Loucy (cell line): ENCODE measurements at regions not wholly inside any gene's neighbourhood (a gene's known extent, or its start where the extent isn't known, plus 50 kb on each side); places are given as distances from the start of the nearest gene placed in this dataset.

ENCODE experiments used
- H2AFZ ChIP-seq: fragments of 200-600 bp; sonication (generic); 2 replicates; pipeline ENCODE4 v1.6.0; 2016; ENCODE audit warnings: antibody characterized with exemption, mild to moderate bottlenecking, low read length, moderate library complexity
- H3F3A ChIP-seq: fragments of 200-600 bp; 2 replicates; pipeline ENCODE4 v1.6.0; 2016; ENCODE audit warnings: antibody characterized with exemption, low read depth, mild to moderate bottlenecking
- H3K27me3 ChIP-seq: fragments of 200-600 bp; sonication (generic); 2 replicates; pipeline ENCODE4 v1.6.1; 2014; ENCODE audit warnings: low read length, mild to moderate bottlenecking; ENCODE audit not compliant: insufficient read depth, poor library complexity, severe bottlenecking
- H3K36me3 ChIP-seq: fragments of 200-600 bp; sonication (generic); 2 replicates; pipeline ENCODE4 v1.6.1; 2016; ENCODE audit warnings: low read length; ENCODE audit not compliant: insufficient read depth
- H3K4me1 ChIP-seq: fragments of 200-600 bp; sonication (generic); 2 replicates; pipeline ENCODE4 v1.5.1; 2014; ENCODE audit warnings: low read length, mild to moderate bottlenecking; ENCODE audit not compliant: insufficient read depth, poor library complexity, severe bottlenecking
- H3K4me2 ChIP-seq: fragments of 200-600 bp; sonication (generic); 2 replicates; pipeline ENCODE4 v1.6.0; 2014; ENCODE audit warnings: antibody characterized with exemption, low read length, low read depth, mild to moderate bottlenecking; ENCODE audit not compliant: poor library complexity, severe bottlenecking
- H3K4me3 ChIP-seq: fragments of 200-600 bp; sonication (generic); 2 replicates; pipeline ENCODE4 v1.5.1; 2014; ENCODE audit warnings: low read length, mild to moderate bottlenecking, mixed read lengths; ENCODE audit not compliant: poor library complexity, severe bottlenecking
- H3K79me2 ChIP-seq: fragments of 200-600 bp; sonication (generic); 2 replicates; pipeline ENCODE4 v1.6.1; 2014; ENCODE audit warnings: low read length; ENCODE audit not compliant: insufficient read depth
- H3K9ac ChIP-seq: fragments of 200-600 bp; sonication (generic); 2 replicates; pipeline ENCODE4 v1.6.0; 2014; ENCODE audit warnings: mild to moderate bottlenecking, low read depth, low read length, moderate library complexity; ENCODE audit not compliant: poor library complexity, severe bottlenecking
- H3K9me2 ChIP-seq: fragments of 200-600 bp; sonication (generic); replicated peaks from 2 replicates; pipeline ENCODE4 v1.6.1; 2016; ENCODE audit warnings: low read depth, low read length, mixed read lengths
- H3K9me3 ChIP-seq: fragments of 200-600 bp; sonication (generic); 2 replicates; pipeline ENCODE4 v1.6.1; 2014; ENCODE audit warnings: mild to moderate bottlenecking, antibody characterized with exemption, low read length, low read depth; ENCODE audit not compliant: insufficient read depth
- H4K20me1 ChIP-seq: fragments of 200-600 bp; sonication (generic); 2 replicates; pipeline ENCODE4 v1.6.0; 2014; ENCODE audit warnings: antibody characterized with exemption, low read length, mild to moderate bottlenecking; ENCODE audit not compliant: insufficient read depth, poor library complexity, severe bottlenecking
- EZH2phosphoT487 ChIP-seq: fragments of 200-600 bp; IDR thresholded peaks from 2 replicates; pipeline ENCODE4 v1.6.1; 2018; ENCODE audit warnings: antibody characterized with exemption, mild to moderate bottlenecking, moderate library complexity, borderline replicate concordance
- TF ChIP-seq, protein P1 (sequence below): fragments of 200-600 bp; sonication (generic); conservative IDR thresholded peaks from 2 replicates; pipeline ENCODE4 v1.5.1; 2014; ENCODE audit warnings: mild to moderate bottlenecking, antibody characterized with exemption, low read length

DNA sequence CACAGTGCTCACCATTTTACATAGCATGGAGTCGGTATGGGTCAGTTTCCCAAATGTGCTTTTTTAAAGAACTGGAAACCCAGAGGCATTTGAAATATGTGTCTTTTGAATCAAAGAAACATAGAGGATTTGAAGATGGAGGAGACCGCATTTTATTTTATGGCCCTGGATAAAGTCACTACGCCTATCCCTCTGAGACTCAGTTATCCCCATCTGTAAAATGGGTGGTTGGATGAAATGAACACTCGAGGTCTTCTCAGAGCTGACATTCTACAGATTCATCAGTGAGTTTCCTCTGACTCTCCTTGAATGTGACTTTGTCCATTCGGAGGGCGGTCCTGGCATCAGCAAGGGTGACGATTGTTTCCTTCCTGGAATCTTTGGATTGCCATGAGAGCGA lies 135.1 kb downstream of the MIAT start:
- Histone ChIP-seq H2AFZ (no peak overlapping the region), H3F3A (no peaks in the 10 kb centered on the region), H3K9me3 (no peaks in the 10 kb centered on the region), H3K36me3 (no peaks in the 10 kb centered on the region), H3K4me1 (no peaks in the 10 kb centered on the region), H3K9ac (no peak overlapping the region), H3K4me3 (no peak overlapping the region), H3K4me2 (no peak overlapping the region), H4K20me1 (no peaks in the 10 kb centered on the region), H3K27me3 (no peaks in the 10 kb centered on the region), H3K9me2 (no peaks in the 10 kb centered on the region), H3K79me2 (no peaks in the 10 kb centered on the region)
- TF ChIP-seq EZH2phosphoT487 = no peak
- TF ChIP-seq, protein P1, sequence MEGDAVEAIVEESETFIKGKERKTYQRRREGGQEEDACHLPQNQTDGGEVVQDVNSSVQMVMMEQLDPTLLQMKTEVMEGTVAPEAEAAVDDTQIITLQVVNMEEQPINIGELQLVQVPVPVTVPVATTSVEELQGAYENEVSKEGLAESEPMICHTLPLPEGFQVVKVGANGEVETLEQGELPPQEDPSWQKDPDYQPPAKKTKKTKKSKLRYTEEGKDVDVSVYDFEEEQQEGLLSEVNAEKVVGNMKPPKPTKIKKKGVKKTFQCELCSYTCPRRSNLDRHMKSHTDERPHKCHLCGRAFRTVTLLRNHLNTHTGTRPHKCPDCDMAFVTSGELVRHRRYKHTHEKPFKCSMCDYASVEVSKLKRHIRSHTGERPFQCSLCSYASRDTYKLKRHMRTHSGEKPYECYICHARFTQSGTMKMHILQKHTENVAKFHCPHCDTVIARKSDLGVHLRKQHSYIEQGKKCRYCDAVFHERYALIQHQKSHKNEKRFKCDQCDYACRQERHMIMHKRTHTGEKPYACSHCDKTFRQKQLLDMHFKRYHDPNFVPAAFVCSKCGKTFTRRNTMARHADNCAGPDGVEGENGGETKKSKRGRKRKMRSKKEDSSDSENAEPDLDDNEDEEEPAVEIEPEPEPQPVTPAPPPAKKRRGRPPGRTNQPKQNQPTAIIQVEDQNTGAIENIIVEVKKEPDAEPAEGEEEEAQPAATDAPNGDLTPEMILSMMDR = no peak

DNA sequence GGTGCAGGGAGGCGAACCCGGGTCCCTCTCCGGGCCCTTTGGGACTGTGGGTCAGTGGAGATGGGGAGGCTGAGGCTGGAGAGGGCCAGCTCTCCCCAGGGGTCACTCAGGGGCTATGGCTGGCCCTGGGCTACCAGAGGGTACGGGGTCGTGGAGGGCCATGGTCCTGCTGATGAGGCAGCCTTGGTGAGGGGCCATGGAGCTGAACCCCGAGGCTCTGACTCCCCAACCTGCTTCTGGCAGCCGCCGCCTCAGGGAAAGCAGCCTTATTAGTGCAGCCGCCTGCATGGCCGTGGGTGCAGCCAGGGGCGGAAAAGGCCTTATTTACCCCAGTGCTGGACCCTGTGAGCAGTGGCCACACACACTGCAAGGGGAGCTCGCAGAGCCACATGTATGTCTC lies 139.4 kb downstream of the MIAT start:
- Histone ChIP-seq H3K36me3 (no peaks in the 10 kb centered on the region), H3K27me3 (no peaks in the 10 kb centered on the region), H3K9me2 (no peaks in the 10 kb centered on the region), H3F3A (no peaks in the 10 kb centered on the region), H3K4me3 (no peak overlapping the region), H4K20me1 (no peaks in the 10 kb centered on the region), H3K79me2 (no peaks in the 10 kb centered on the region), H2AFZ (no peak overlapping the region), H3K9me3 (no peaks in the 10 kb centered on the region), H3K4me1 (no peaks in the 10 kb centered on the region), H3K4me2 (no peak overlapping the region), H3K9ac (no peak overlapping the region)
- TF ChIP-seq, protein P1 = no peak
- TF ChIP-seq EZH2phosphoT487 = no peak

DNA sequence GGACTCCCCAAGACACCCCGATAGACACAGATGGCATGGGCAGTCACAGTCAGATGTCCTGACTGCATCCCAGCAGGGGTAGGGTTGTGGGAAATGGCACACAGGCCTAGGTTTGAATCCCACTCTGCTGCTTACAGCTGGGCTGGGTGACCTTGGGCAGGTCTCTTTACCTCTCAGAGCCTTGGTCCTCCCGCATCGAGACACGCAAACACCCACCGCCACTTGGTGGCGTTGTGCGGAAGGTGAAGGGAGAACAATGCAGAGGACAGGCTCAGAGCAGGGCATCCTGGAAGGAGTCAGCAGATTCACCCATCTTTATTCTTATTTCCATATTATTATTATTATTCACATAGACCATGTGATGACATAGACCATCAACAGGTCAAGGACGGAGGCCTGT lies 140.5 kb downstream of the MIAT start:
- Histone ChIP-seq H3K9ac (no peak overlapping the region), H3K4me2 (no peak overlapping the region), H4K20me1 (no peaks in the 10 kb centered on the region), H3K9me2 (no peaks in the 10 kb centered on the region), H3K4me3 (no peak overlapping the region), H3K79me2 (no peaks in the 10 kb centered on the region), H2AFZ (no peak overlapping the region), H3K4me1 (no peaks in the 10 kb centered on the region), H3K27me3 (no peaks in the 10 kb centered on the region), H3K9me3 (no peaks in the 10 kb centered on the region), H3F3A (no peaks in the 10 kb centered on the region), H3K36me3 (no peaks in the 10 kb centered on the region)
- no peak for TF ChIP-seq EZH2phosphoT487
- TF ChIP-seq, protein P1 = peak; percentile 44
